HG03280 (cell line): ENCODE measurements at regions not wholly inside any gene's neighbourhood (a gene's known extent, or its start where the extent isn't known, plus 50 kb on each side); places are given as distances from the start of the nearest gene placed in this dataset.
"Not testable (repeated sequence)": the region's sequence is repeated elsewhere in the genome, so short reads cannot be mapped to it uniquely, and the experiment has no call there.

Experiments
- ATAC-seq: cut with Tn5 transposase; IDR thresholded peaks from one replicate; pipeline ENCODE4 v1.9.1; 2021; ENCODE audit warnings: mild to moderate bottlenecking, moderate library complexity; ENCODE audit not compliant: unreplicated experiment

DNA sequence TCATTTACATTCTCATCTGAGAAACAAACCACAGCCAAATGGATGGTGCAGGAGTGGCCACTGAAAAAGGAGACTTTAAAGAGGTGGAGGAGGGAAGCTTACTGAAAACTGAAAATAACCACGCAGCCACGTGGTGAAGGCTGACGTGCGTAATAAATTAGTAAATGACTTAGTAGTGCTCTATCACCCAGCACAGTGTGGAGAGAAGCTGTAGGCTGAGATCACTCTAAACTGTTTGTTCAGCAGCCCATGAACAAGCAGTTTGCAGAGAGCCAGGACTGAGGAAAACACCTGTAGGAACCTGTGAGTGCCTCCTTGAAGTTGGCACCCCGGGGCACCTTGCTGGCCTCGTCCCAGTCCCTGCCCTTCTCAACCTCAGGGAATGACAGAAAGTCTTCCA lies 193.0 kb downstream of the TXNL1 start:
- ATAC-seq: no peak

DNA sequence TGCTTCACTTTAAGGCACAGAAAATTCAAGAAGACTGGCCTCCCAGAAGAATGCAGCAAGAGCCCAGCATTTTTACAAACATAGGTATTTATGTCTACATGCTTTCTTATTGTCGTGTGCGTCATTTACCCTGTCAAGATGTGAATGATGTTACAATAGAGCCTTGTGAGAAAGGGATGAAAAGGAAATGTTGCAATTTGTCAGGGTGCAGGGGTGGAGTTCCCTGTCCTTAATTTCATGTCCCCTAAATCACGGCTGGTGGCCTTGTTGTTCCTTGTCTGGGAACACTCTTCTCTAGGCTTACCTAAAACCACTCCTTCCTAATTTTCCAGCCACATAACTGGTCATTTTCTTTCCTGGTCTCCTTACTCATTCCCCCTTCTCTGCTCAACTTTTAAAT lies 194.2 kb downstream of the TXNL1 start:
- ATAC-seq: no peak

DNA sequence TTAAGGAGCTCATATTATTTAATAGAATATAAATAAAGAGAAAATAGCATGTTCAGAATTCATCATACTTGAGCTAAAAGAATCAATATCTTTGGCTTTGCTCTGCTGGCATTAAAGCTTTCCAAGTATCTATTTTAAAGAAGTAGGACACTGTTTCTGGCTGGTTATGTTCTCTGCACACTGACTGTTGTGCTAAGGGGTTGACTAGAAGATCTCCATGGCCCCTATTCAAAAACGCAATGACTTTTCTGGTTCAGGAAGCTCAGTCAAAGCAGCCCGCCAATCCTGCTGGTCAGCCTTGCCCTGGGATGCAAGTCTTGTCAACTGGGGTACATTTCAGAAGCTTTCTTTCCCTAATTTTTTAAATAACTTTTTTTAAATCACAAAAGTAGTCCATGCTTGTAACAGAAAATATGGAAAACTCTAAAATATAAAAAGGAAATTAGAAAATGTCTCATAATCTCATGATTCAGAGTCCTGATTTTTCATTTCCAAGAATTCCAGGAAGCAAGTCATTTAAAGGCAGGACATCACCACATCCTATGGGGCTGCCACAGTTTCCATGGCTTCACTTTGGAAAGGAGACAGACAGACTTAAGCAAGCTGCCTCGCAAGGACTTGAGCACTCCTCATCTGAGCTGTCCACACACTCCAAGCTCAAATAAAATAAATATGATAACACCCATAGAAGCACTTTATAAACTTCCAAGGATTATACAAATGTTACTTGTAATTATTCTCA lies 195.1 kb downstream of the TXNL1 start:
- no peak for ATAC-seq

DNA sequence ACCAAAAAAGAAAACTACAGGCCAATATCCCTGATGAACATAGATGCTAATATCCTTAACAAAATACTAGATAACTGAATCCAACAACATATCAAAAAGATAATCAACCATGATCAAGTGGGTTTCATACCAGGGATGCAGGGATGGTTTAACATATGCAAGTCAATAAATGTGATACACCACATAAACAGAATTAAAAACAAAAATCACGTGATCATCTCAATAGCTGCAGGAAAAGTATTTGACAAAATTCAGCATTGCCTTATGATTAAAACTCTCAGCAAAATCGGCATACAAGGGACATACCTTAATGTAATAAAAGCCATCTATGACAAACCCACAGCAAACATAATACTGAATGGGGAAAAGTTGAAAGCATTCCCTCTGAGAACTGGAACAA lies 199.9 kb downstream of the TXNL1 start:
- ATAC-seq: not testable (repeated sequence)

DNA sequence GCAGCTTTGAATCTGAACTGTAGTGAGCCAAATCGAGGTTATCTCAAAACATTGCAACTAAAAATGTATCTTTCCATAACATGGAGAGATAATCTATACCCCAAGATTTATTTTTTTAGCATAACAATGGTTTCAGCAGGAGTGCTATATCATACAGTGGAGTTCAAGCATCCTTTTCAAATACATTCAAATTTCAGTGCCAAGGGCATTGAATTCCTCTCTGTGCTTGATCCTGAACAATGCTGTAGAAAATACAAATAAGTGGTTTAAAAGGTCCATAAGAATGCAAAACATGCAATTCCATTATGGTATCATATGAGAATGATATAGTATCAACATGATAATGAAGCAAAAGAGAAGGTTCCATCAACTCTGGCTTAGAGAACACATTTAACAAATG lies 201.7 kb downstream of the TXNL1 start:
- ATAC-seq: no peak

DNA sequence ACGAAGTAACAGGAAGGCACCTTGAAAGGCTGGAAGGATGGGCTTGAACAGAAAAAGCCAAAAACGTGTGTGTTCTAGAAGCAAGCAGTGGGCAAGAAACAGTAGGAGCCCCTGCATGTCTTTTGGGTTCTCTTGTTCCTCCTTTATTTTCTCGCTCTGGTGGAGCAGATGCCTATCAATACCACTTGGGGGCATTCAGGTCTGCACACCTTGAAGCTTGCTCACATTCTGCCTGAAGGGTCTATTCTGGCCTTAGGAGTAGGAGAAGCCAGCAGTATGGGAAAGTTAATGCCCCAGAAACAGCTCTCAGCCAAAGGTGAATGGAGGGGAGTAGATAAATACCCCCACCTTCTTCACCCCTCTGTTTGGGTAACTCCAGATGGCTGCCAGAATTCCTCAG lies 204.5 kb downstream of the TXNL1 start:
- ATAC-seq: no peak

DNA sequence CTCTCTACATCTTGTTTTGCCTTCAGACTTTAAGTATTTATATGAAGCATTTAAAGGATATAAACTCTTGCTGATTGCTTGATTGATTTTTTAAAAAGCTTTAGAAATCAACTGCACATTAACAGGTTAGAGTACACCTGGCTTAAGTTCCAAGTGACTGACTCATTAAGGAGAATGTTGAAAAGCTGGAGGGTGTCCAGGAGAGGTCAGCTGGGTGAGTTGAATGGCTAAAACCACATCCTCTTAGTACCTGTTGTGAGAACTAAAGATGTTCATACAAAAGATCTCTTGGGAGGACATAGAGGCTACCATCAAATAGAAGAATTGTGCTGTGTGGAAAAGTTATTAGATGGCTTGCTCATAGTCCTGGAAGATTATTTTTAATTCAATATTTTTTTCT lies 206.8 kb downstream of the TXNL1 start:
- ATAC-seq: no peak

DNA sequence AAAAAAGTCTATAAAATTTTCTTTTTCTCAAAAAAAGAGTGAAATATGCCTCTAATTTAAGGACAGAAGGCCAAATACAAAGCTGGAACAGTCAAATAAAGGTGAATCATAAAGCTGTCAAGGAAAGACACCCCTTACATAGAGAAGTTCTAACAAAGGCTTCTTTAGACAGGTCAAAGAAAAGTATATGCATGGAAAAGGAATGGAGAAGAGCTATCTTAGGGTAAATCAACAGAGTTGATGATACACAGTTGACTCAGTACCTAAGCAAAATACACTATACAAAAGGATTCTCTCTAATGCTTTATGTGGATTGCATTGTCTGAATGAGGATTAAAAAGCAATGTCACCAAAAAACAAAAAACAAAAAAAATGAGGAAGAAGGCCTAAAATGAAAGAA lies 214.8 kb downstream of the TXNL1 start:
- no peak for ATAC-seq

DNA sequence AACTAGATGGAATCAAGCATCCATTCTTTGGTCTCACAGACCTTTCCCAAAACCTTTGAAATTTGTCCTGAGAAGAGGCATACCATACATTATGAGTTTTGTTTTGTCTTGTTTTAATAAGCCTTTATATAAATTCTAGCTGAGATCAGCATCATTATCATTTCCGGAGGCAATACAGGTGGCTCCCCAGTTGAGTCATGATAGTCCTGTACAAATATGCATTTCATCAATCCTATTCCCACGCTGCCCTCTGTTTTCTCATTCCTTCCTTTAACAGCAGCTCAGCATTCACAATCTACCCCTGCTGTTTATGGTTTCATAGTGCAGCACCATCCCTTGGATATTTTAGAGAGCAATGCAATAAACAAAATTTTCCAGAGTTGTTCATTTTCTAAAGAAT lies 216.7 kb downstream of the TXNL1 start:
- no peak for ATAC-seq

DNA sequence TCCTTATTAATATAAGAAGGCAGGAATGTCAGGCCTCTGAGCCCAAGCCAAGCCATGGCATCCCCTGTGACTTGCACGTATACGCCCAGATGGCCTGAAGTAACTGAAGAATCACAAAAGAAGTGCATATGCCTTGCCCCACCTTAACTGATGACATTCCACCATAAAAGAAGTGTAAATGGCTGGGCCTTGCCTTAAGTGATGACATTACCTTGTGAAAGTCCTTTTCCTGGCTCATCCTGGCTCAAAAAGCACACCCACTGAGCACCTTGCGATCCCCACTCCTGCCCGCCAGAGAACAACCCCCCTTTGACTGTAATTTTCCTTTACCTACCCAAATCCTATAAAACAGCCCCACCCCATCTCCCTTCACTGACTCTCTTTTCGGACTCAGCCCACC lies 217.5 kb downstream of the TXNL1 start:
- ATAC-seq: not testable (repeated sequence)

DNA sequence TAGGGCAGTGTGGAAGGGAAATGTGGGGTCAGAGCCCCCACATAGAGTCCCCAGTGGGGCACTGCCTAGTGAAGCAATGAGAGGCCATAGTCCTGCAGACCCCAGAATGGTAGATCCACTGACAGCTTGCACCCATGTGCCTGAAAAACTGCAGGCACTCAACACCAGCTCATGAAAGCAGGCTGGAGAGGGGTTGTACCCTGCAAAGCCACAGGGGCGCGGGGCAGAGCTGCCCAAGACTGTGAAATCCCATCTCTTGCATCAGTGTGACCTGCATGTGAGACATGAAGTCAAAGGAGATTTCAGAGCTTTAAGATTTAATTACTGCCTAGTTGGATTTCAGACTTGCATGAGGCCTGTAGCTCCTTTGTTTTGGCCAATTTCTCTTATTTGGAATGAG lies 224.0 kb downstream of the TXNL1 start:
- no peak for ATAC-seq

DNA sequence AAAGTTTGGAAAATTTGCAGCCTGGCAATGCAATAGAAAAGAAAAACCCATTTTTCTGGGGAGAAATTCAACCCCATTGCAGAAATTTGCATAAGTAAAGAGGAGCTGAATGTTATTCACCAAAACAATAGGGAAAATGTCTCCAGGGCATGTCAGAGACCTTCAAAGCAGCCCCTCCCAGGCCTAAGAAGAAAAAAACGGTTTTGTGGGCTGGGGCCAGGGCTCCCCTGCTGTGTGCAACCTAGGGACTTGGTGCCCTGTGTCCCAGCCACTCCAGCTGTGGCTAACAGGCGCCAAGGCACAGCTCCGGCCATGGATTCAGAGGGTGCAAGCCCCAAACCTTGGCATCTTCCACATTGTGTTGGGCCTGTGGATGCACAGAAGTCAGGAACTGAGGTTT lies 224.5 kb downstream of the TXNL1 start:
- ATAC-seq: no peak

DNA sequence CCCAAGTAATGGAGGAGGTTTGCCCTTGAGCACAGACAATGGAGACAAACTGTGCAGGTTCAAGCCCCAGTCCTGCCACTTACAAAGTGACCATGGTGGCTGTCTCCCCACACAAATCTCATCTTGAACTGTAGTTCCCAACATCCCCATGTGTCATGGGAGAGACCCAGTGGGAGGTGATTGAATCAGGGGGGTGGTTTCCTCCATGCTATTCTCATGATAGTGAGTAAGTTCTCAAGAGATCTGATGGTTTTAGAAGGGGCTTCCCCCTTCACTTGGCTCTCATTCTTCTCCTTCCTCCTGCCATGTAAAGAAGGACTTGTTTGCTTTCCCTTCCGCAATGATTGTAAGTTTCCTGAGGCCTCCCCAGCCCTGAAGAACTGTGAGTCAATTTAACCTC lies 225.4 kb downstream of the TXNL1 start:
- no peak for ATAC-seq

DNA sequence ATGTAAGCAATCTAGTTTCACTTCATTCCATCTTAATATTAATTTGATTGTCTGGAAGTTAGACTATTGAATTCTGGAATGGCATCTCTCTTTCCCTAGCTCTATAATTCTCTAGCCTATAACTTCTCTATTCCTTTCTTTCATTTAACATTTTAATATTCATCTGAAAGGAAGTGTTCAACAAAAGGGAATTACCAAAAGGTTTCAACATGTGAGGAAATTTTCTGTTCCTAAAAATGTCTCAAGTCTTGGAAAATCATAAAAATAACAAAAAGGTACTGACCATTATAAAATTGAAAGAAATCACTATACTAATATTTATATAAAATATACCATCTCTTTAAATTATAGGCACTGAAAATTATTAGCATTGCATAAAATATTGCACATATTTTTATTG lies 228.7 kb downstream of the TXNL1 start:
- no peak for ATAC-seq

DNA sequence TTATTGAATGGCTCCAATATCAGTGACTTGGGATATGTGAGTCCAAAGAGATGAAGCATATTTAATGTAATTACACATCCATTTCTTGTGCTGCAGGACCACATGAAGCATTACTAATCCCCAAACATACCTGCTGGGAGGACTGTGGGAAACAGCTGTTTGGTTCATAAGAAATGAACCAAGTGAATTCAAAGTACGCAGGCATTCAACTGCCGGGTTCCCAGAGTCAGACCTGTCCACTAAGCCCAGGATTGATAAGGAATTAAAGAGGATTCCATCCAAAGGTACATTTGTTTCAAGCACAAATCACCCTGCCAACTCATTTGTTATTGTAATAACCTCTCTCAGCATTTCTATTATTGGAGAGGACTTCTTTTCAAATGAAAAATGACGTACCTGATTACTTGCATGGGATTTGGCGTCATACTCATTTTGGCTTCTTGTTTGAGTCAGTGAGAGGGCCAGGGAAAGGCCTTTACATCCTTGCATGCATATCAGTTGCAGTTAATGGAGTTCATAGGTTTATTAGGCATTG lies 230.7 kb downstream of the TXNL1 start:
- no peak for ATAC-seq

DNA sequence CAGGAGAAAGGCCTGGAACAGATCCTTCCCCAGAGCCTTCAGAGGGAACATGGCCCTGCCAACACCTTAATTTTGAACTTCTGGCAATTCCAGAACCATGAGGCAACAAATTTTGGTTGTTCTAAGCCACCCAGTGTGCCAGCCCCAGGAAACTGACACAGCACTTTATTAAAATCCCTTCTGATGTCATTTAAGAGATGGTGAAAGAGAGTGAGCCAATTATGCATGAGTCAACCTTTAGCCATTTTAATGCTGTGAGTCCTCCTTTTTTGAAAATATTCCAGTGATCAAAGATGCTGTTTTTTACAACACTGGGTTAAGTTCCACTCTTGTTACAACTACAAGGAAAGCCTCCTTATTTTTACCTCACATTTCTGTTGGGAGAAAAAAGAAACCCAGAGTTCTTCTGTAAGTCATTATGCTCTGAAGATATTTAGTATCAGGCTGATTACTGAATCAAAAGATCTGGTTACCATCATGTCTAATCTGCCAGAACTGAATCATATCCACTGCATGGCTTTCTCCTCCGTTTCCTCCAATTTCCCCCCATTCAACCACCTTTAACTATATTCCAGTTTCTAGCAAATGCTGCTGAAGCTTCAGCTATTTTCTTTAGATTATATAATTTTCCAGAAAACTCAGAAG lies 235.4 kb downstream of the TXNL1 start:
- no peak for ATAC-seq

DNA sequence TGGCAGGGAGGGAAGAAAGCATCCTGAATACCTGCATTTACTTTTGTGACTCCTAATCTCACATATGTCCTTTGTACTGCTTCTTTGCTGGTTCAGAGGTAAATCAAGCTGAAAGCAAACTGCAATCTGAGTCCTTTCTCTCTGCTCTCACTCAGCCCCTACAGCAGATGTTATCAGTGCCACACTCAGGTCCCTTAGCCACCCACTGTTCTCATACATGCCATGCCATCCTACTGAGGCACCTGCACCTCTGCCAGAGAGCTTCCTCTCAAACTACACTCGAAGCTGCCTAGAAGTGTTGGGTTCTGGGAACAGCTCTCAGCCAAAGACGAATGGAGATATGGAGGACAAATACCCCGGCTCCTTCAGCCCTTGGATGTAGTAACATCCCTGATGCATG lies 244.5 kb downstream of the TXNL1 start:
- ATAC-seq: no peak

DNA sequence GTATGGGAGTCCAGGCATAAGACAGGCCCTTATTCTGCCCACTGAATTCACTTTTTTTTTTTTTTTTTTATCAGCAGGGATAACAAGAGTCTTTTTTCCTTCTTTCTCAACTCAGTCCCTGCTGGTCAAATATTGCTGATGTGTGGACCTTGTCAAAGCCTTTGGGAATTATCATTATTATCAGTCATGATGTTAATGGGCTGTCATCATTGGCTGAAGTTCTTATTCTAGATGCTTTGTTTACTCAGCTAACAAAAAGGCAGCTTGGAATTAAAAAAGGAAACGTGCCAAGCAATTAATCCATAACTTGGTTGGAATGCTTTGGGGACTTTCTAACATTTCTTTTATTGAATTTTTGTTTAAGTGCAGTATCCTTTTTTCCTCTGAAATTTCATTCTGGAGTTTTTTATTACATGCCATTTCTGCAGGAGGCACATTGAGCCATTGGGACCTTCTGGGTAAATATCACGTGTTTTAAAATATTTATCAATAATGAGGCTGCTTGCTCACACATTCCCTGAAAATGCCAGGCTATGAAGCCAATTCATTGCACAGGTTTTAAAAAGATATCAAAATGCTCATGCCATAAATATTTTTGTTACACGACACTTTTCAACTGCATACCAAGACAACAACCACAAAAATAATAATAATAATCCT lies 246.3 kb downstream of the TXNL1 start:
- no peak for ATAC-seq

DNA sequence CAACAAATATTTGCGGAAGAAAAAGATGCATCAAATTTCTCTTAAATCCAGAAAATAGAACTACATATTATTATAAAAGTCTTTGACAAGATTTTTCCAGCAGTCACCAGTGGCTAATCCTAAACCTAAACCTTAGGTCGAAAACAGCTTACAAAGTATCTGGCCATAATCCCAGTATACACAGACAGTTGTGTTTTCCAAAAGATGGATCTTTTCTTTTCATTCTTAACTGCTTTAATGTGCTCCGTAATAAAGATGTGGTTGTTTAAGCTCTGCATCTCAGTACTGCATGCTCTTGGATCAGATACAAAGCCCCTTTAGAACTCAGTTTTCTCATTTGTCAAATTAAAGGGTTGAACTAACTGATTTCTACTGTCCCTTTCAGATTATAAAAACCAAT lies 247.8 kb downstream of the TXNL1 start:
- no peak for ATAC-seq

DNA sequence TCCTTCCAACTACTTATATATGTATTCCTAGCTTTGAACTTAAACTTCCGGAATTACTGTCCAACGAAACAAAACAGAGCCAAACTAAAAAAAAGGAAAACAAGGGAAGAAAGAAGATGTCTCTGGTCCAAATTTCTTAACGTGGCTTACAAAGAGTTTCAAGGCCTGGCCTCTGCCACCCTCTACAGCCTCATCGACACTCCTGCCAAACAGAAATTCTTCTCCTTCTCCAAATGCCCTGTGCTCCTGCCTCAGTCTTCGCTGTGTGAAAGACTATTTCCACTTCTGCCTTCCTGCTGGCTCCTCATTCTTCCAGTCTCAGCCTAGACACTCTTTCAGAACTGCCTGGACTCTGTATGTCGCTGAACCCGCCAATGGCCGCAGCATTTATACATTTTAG lies 249.2 kb downstream of the TXNL1 start:
- ATAC-seq: no peak

DNA sequence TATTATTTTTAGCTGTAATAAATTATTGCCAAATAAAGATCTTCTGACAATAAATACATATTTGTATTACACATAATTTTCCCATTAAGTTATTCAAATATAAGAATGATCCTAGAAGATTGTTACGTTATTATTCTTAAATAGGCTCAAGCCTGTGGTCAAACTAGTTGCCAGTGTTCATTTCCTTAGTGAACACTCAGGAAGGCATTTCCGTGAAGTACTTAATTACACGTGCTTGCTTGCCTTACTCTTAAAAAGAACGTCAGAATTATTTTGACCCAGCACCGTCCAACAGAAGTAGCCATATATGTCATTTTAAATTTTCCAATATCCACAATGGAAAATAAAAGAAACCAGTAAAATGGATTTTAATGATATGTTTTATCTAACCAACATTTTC lies 249.8 kb downstream of the TXNL1 start:
- no peak for ATAC-seq

DNA sequence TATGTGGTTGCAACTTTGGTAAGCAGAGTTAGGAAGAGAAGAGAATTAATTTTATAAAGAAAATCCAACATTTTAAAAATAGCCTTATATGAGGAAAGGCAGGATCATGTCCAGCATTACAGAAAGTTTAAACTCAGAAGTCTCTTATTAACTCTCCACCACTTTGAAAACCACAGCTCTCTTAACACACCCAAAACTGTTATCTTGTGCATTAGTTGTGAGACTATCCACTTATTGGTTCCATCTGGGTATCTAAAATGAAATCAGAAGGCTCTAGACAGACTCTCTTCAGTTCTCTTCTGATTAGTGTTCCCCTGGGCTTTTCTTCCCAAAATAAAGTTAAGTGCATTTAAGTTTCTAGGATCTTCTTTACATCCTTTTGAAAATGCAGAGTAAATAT lies 251.5 kb downstream of the TXNL1 start:
- no peak for ATAC-seq
